Panc1 (cell line): ENCODE measurements at regions not wholly inside any gene's neighbourhood (a gene's known extent, or its start where the extent isn't known, plus 50 kb on each side); places are given as distances from the start of the nearest gene placed in this dataset.

ENCODE experiments used
- ATAC-seq: fragments of 200-7000 bp; cut with Tn5 transposase; 2 replicates; pipeline ENCODE4 v1.9.1; 2020; ENCODE audit warnings: mild to moderate bottlenecking, moderate library complexity
- BruUV-seq: library from RNA; stranded (reverse); fragments of 400-500 nt; replicated peaks from 2 replicates; lab custom pipeline; 2021; lab: Mats Ljungman, UMichigan
- CTCF ChIA-PET: fragments of 300-600 bp; sonication (Branson Sonifier 250); formaldehyde crosslinking; loops from one replicate; lab custom pipeline; 2022; ENCODE audit warnings: antibody characterized with exemption; lab: Charles Lee
- POLR2A ChIA-PET: fragments of 300-600 bp; sonication (Branson Sonifier 250); formaldehyde crosslinking; loops from one replicate; lab custom pipeline; 2022; ENCODE audit warnings: antibody characterized with exemption; lab: Charles Lee
- DNase-seq: peaks from one replicate; pipeline ENCODE4 v3.0.0-alpha.2; 2010; ENCODE audit warnings: low read depth, low spot score
- H3K27ac ChIP-seq: 2 replicates; pipeline ENCODE4 v1.5.1; 2011; ENCODE audit warnings: mild to moderate bottlenecking, low read length, inconsistent platforms
- H3K27me3 ChIP-seq: fragments of 200-500 bp; sonication (Bioruptor generic); 2 replicates; pipeline ENCODE4 v1.6.0; 2014; ENCODE audit warnings: low read length, inconsistent platforms; ENCODE audit not compliant: control insufficient read depth, insufficient read depth
- H3K36me3 ChIP-seq: fragments of 200-500 bp; sonication (Bioruptor generic); 2 replicates; pipeline ENCODE4 v1.5.1; 2014; ENCODE audit warnings: inconsistent platforms, mild to moderate bottlenecking, low read length, moderate library complexity; ENCODE audit not compliant: control insufficient read depth, insufficient read depth
- H3K4me1 ChIP-seq: 2 replicates; pipeline ENCODE4 v1.5.1; 2011; ENCODE audit warnings: inconsistent platforms, mild to moderate bottlenecking, low read length, moderate library complexity; ENCODE audit not compliant: control insufficient read depth, insufficient read depth
- H3K4me3 ChIP-seq, 2 experiments: 2 replicates each; pipeline ENCODE4 v1.5.1; 2011 to 2012; ENCODE audit warnings: low read depth in 2 of 2, low read length in 2 of 2, mild to moderate bottlenecking in 2 of 2, inconsistent platforms in 1 of 2, moderate library complexity in 1 of 2
- H3K9me3 ChIP-seq: fragments of 200-500 bp; sonication (Bioruptor generic); 2 replicates; pipeline ENCODE4 v1.5.1; 2014; ENCODE audit warnings: low read depth, mild to moderate bottlenecking, inconsistent platforms, low read length, moderate library complexity; ENCODE audit not compliant: control insufficient read depth, insufficient read depth
- CTCF ChIP-seq: fragments of 450-650 bp; IDR thresholded peaks from 2 replicates; pipeline ENCODE4 v1.5.1; 2017; ENCODE audit warnings: mild to moderate bottlenecking
- POLR2AphosphoS5 ChIP-seq: IDR thresholded peaks from 2 replicates; pipeline ENCODE4 v1.6.1; 2012; ENCODE audit warnings: mild to moderate bottlenecking, low read depth, low read length, moderate library complexity
- REST ChIP-seq, 2 experiments: IDR thresholded peaks; 2 replicates each; pipeline ENCODE4 v1.6.1; 2011 to 2012; ENCODE audit warnings: low read depth in 2 of 2, control low read depth in 1 of 2, low read length in 1 of 2, mild to moderate bottlenecking in 1 of 2, moderate library complexity in 1 of 2; ENCODE audit not compliant: insufficient read depth in 1 of 2
- SIN3A ChIP-seq: IDR thresholded peaks from 2 replicates; pipeline ENCODE4 v1.6.1; 2012; ENCODE audit warnings: low read depth, mild to moderate bottlenecking, low read length, moderate library complexity, borderline replicate concordance; ENCODE audit not compliant: insufficient read depth
- TCF7L2 ChIP-seq: IDR thresholded peaks from 2 replicates; pipeline ENCODE4 v1.6.1; 2011; ENCODE audit warnings: mild to moderate bottlenecking, low read depth, low read length, inconsistent platforms
- in situ Hi-C: cut with HindIII; loops from 2 replicates; pipeline ENCODE4 v1.10.0; 2016; ENCODE audit warnings: low sequenced_read_pairs, low pct_unique_long_range_greater_than_20kb
- intact Hi-C: fragments of 100-400 bp; cut with micrococcal nuclease; formaldehyde crosslinking; loops from one replicate; pipeline ENCODE4 v1.10.0; 2022; ENCODE audit not compliant: unreplicated experiment

GRCh38 chr5:67673180-67673579, 476.6 kb upstream of the CD180 start:
- no peaks in the 10 kb centered on the region for H3K4me1 ChIP-seq
- no peak for DNase-seq
- in situ Hi-C loops: no loop called here
- H3K27ac ChIP-seq: no peak overlapping the region
- H3K27me3 ChIP-seq: no peaks in the 10 kb centered on the region
- H3K9me3 ChIP-seq: no peaks in the 10 kb centered on the region
- CTCF ChIA-PET: no interaction called here
- intact Hi-C loops: no loop called here
- no peak for TF ChIP-seq SIN3A
- TF ChIP-seq CTCF: no peak
- BruUV-seq: no TSS peak
- ATAC-seq: no peak
- no peak overlapping the region for H3K4me3 ChIP-seq
- H3K36me3 ChIP-seq: no peaks in the 10 kb centered on the region
- POLR2A ChIA-PET: no interaction called here

- in situ Hi-C loops (no loop called here), intact Hi-C loops (no loop called here)
- H3K27ac ChIP-seq: no peak overlapping the region
- H3K36me3 ChIP-seq: no peaks in the 10 kb centered on the region
- DNase-seq (no peak), ATAC-seq (no peak)
- no TSS peak for BruUV-seq
- POLR2A ChIA-PET: no interaction called here
- no peak overlapping the region for H3K4me3 ChIP-seq
- H3K27me3 ChIP-seq: no peaks in the 10 kb centered on the region
- CTCF ChIA-PET: no interaction called here
- H3K4me1 ChIP-seq: no peaks in the 10 kb centered on the region
- no peaks in the 10 kb centered on the region for H3K9me3 ChIP-seq
- TF ChIP-seq CTCF (no peak), TCF7L2 (no peak), REST (IDR thresholded peaks at IDR 0.05; ENCODE audit: insufficient read depth in 1 of 2, low read depth in 2 of 2, low read length in 1 of 2) (no peak), SIN3A (no peak), POLR2AphosphoS5 (no peak)
These were observed 476.0 kb upstream of the CD180 start for GRCh38 chr5:67672636-67673035.

- H3K27me3 ChIP-seq: no peaks in the 10 kb centered on the region
- no peak overlapping the region for H3K27ac ChIP-seq
- in situ Hi-C loops (no loop called here), intact Hi-C loops (no loop called here)
- no peaks in the 10 kb centered on the region for H3K9me3 ChIP-seq
- ATAC-seq (no peak), DNase-seq (no peak)
- POLR2A ChIA-PET: no interaction called here
- no TSS peak for BruUV-seq
- TF ChIP-seq POLR2AphosphoS5 (no peak), TCF7L2 (no peak), REST (IDR thresholded peaks at IDR 0.05; ENCODE audit: insufficient read depth in 1 of 2, low read depth in 2 of 2, low read length in 1 of 2) (no peak), SIN3A (no peak), CTCF (no peak)
- no peak overlapping the region for H3K4me3 ChIP-seq
- H3K4me1 ChIP-seq: no peaks in the 10 kb centered on the region
- CTCF ChIA-PET: no interaction called here
- H3K36me3 ChIP-seq: no peaks in the 10 kb centered on the region
These were observed 473.3 kb upstream of the CD180 start for GRCh38 chr5:67669916-67670315.
